DOHH2 (cell line): ENCODE measurements at regions not wholly inside any gene's neighbourhood (a gene's known extent, or its start where the extent isn't known, plus 50 kb on each side); places are given as distances from the start of the nearest gene placed in this dataset.

ENCODE experiments used
- H3F3A ChIP-seq: fragments of 200-600 bp; sonication (generic), shearing (Covaris generic); 2 replicates; pipeline ENCODE4 v1.6.0; 2016; ENCODE audit warnings: antibody characterized with exemption, mild to moderate bottlenecking; ENCODE audit not compliant: control insufficient read depth, insufficient read depth
- H3K27ac ChIP-seq: fragments of 200-600 bp; sonication (generic); 2 replicates; pipeline ENCODE4 v1.5.1; 2014; ENCODE audit warnings: low read depth, mild to moderate bottlenecking, low read length, moderate library complexity
- H3K27me3 ChIP-seq: fragments of 200-600 bp; sonication (generic); 2 replicates; pipeline ENCODE4 v1.6.1; 2014; ENCODE audit warnings: mild to moderate bottlenecking, low read length, mixed read lengths; ENCODE audit not compliant: control insufficient read depth
- H3K36me3 ChIP-seq: fragments of 200-600 bp; sonication (generic); 2 replicates; pipeline ENCODE4 v1.6.1; 2014; ENCODE audit warnings: mild to moderate bottlenecking, low read length, moderate library complexity, mixed read lengths; ENCODE audit not compliant: control insufficient read depth
- H3K4me1 ChIP-seq: fragments of 200-600 bp; sonication (generic); 2 replicates; pipeline ENCODE4 v1.6.1; 2014; ENCODE audit warnings: mild to moderate bottlenecking, low read length, mixed read lengths; ENCODE audit not compliant: control insufficient read depth
- H3K4me2 ChIP-seq: fragments of 200-600 bp; sonication (generic); 2 replicates; pipeline ENCODE4 v1.6.0; 2014; ENCODE audit warnings: mild to moderate bottlenecking, low read length, moderate library complexity
- H3K4me3 ChIP-seq: fragments of 200-600 bp; sonication (generic); 2 replicates; pipeline ENCODE4 v1.5.1; 2014; ENCODE audit warnings: mild to moderate bottlenecking, low read length, mixed read lengths
- H3K79me2 ChIP-seq: fragments of 200-600 bp; sonication (generic); 2 replicates; pipeline ENCODE4 v1.6.1; 2014; ENCODE audit warnings: mild to moderate bottlenecking, low read length, mixed read lengths; ENCODE audit not compliant: control insufficient read depth
- H3K9me2 ChIP-seq: fragments of 200-600 bp; sonication (generic); replicated peaks from 2 replicates; pipeline ENCODE4 v1.6.1; 2014; ENCODE audit warnings: mild to moderate bottlenecking, low read length, mixed read lengths; ENCODE audit not compliant: control insufficient read depth
- H3K9me3 ChIP-seq: fragments of 200-600 bp; sonication (generic); 2 replicates; pipeline ENCODE4 v1.6.1; 2014; ENCODE audit warnings: antibody characterized with exemption, low read length, mixed read lengths; ENCODE audit not compliant: control insufficient read depth, insufficient read depth
- H4K20me1 ChIP-seq: fragments of 200-600 bp; sonication (generic); 2 replicates; pipeline ENCODE4 v1.6.0; 2014; ENCODE audit warnings: low read depth, mild to moderate bottlenecking, antibody characterized with exemption, low read length, moderate library complexity; ENCODE audit not compliant: control insufficient read depth, insufficient read depth
- CTCF ChIP-seq: fragments of 200-600 bp; sonication (generic); IDR thresholded peaks from one replicate; pipeline ENCODE4 v1.5.1; 2014; ENCODE audit warnings: antibody characterized with exemption, mild to moderate bottlenecking, low read depth, low read length; ENCODE audit not compliant: poor library complexity, severe bottlenecking
- EZH2phosphoT487 ChIP-seq: fragments of 200-600 bp; sonication (generic); IDR thresholded peaks from 2 replicates; pipeline ENCODE4 v1.6.1; 2017; ENCODE audit warnings: borderline replicate concordance, mild to moderate bottlenecking, antibody characterized with exemption, low read length, moderate library complexity, mixed read lengths

- no peaks in the 10 kb centered on the region for H3F3A ChIP-seq
- no peaks in the 10 kb centered on the region for H3K9me2 ChIP-seq
- TF ChIP-seq EZH2phosphoT487, result no peak
- no peak for TF ChIP-seq CTCF
- H4K20me1 ChIP-seq, result no peaks in the 10 kb centered on the region
- no peaks in the 10 kb centered on the region for H3K79me2 ChIP-seq
- no peak overlapping the region for H3K4me2 ChIP-seq
- H3K4me1 ChIP-seq, result peaks cover 46% of the 10 kb centered on the region
- no peaks in the 10 kb centered on the region for H3K36me3 ChIP-seq
- no peak overlapping the region for H3K4me3 ChIP-seq
- H3K9me3 ChIP-seq, result no peaks in the 10 kb centered on the region
- no peaks in the 10 kb centered on the region for H3K27me3 ChIP-seq
- H3K27ac ChIP-seq, result 0 out of 2 replicates have a peak overlapping the region, but pooled peaks have one; percentile 2
These were observed 298.2 kb upstream of the SATB1 start for GRCh38 chr3:18723206-18723810.

GRCh38 chr3:18720543-18720942 is 295.4 kb upstream of the SATB1 start:
- TF ChIP-seq CTCF, result no peak
- TF ChIP-seq EZH2phosphoT487, result no peak
- H3F3A ChIP-seq, result no peaks in the 10 kb centered on the region
- peaks cover 32% of the 10 kb centered on the region for H3K4me1 ChIP-seq
- H3K9me2 ChIP-seq, result no peaks in the 10 kb centered on the region
- H3K27ac ChIP-seq, result no peak overlapping the region
- no peak overlapping the region for H3K4me2 ChIP-seq
- H3K9me3 ChIP-seq, result no peaks in the 10 kb centered on the region
- H3K27me3 ChIP-seq, result no peaks in the 10 kb centered on the region
- H3K36me3 ChIP-seq, result no peaks in the 10 kb centered on the region
- H3K79me2 ChIP-seq, result no peaks in the 10 kb centered on the region
- H3K4me3 ChIP-seq, result no peak overlapping the region
- H4K20me1 ChIP-seq, result no peaks in the 10 kb centered on the region

- Histone ChIP-seq H3K4me1 (peaks cover 11% of the 10 kb centered on the region), H3K27me3 (no peaks in the 10 kb centered on the region), H3K36me3 (no peaks in the 10 kb centered on the region), H3K4me2 (no peak overlapping the region), H4K20me1 (no peaks in the 10 kb centered on the region), H3K4me3 (no peak overlapping the region), H3K79me2 (no peaks in the 10 kb centered on the region), H3K9me2 (no peaks in the 10 kb centered on the region), H3K27ac (no peak overlapping the region), H3F3A (no peaks in the 10 kb centered on the region), H3K9me3 (no peaks in the 10 kb centered on the region)
- no peak for TF ChIP-seq CTCF
- TF ChIP-seq EZH2phosphoT487, result no peak
These were observed 292.5 kb upstream of the SATB1 start for GRCh38 chr3:18717598-18717997.
